ENCODE measurements at regions not wholly inside any gene's neighbourhood (a gene's known extent, or its start where the extent isn't known, plus 50 kb on each side); places are given as distances from the start of the nearest gene placed in this dataset.

DNA sequence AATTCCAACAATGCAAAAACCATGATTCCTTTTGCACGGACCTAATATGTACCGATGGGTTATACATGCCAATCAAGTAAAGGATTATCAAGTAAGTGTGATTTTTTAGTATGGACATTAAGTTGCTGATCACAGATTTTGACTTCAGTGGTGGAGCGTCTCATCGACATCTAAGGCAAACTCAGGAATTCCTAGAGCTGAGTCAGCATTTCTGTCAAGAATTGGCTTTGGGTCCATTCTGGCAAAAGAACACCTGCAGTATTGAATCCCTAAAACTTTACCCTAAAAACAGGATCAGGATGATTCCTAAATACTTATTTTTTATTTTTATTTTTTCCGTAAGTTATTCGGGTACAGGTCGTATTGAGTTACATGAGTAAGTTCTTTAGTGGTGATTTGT is 83.6 kb downstream of the HPGD start:
- no peak for FAIRE-seq
- no peak for TF ChIP-seq POLR2A (IDR thresholded peaks at IDR 0.05; ENCODE audit: low read depth, low read length)
- no peak for TF ChIP-seq PAX5 (IDR thresholded peaks at IDR 0.05; ENCODE audit: insufficient read depth, low read length, severe bottlenecking)
- TF ChIP-seq SPI1 (IDR thresholded peaks at IDR 0.05; ENCODE audit: low read depth, low read length) = no peak
- TF ChIP-seq TAF1 (IDR thresholded peaks at IDR 0.05; ENCODE audit: low read depth, low read length) = no peak
- no peak for DNase-seq (ENCODE audit: insufficient read length, low spot score)

DNA sequence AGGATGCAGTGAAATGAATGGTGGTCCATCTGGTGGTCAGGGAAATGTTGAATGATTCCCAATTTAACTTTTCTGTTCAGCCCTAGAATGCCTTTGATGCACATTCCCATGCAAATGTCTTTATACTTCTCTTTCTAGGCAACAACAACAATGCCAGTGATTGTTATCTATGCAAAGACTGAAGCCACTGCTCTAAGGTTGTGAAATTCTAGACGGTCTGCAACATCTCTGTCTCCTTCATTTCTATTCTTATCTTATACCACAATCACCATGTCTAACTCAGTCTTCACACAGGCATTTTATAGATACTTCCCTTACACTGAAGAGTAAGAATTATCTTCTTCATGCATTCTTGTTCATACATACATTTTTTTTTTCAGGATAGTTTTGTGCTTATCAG is 84.5 kb downstream of the HPGD start:
- no peak for DNase-seq (ENCODE audit: insufficient read length, low spot score)
- FAIRE-seq = no peak
- no peak for TF ChIP-seq TAF1 (IDR thresholded peaks at IDR 0.05; ENCODE audit: low read depth, low read length)
- TF ChIP-seq POU2F2 (IDR thresholded peaks at IDR 0.05; ENCODE audit: low read depth, low read length) = no peak

DNA sequence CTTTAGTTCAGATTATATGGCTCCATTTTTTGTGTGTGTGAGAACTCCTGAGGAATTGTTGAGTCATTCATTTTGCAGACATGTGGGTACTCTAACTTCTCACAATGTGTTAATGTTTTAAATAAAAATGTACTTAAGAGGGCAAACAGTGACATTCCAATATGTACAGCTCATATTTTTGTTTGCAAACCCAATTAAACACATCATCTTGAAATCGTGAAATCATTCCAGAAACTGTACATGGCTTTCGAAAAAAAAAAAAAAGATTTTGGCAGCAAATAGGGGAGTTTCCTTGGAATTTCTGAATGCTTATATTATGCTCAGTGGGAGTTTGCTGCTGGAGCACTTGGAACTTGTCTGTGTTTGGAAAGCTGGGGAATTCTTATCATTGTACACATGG is 85.0 kb downstream of the HPGD start:
- DNase-seq (ENCODE audit: insufficient read length, low spot score) = no peak
- FAIRE-seq = no peak
- TF ChIP-seq POLR2A (IDR thresholded peaks at IDR 0.05; ENCODE audit: low read depth, low read length) (no peak), SPI1 (IDR thresholded peaks at IDR 0.05; ENCODE audit: low read depth, low read length) (no peak), POLR2AphosphoS5 (IDR thresholded peaks at IDR 0.05; ENCODE audit: low read depth, low read length) (no peak), PAX5 (IDR thresholded peaks at IDR 0.05; ENCODE audit: insufficient read depth, low read length, severe bottlenecking) (no peak), POU2F2 (IDR thresholded peaks at IDR 0.05; ENCODE audit: low read depth, low read length) (no peak), TAF1 (IDR thresholded peaks at IDR 0.05; ENCODE audit: low read depth, low read length) (no peak)

DNA sequence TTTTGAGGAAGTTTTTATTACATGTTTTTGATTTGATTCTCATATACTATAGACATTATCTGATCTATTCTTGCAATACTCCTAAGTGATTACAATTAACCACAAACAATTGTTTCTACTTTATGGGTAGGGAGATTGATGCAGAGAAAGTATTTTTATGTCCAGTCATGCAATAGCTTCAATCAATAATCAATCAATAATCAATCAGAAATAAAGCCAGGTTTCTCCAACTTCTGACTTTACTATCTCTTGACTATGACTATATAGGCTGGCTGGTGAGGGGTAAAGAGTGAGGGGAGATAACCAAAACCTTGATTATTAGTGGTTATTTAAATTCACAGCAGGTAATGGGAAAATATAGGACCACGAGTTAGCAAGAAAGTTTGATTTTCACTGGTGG is 85.9 kb downstream of the HPGD start:
- no peak for FAIRE-seq
- TF ChIP-seq SPI1 (IDR thresholded peaks at IDR 0.05; ENCODE audit: low read depth, low read length) (no peak), POU2F2 (IDR thresholded peaks at IDR 0.05; ENCODE audit: low read depth, low read length) (no peak), POLR2A (IDR thresholded peaks at IDR 0.05; ENCODE audit: low read depth, low read length) (no peak), POLR2AphosphoS5 (IDR thresholded peaks at IDR 0.05; ENCODE audit: low read depth, low read length) (no peak), TAF1 (IDR thresholded peaks at IDR 0.05; ENCODE audit: low read depth, low read length) (no peak), PAX5 (IDR thresholded peaks at IDR 0.05; ENCODE audit: insufficient read depth, low read length, severe bottlenecking) (no peak)

DNA sequence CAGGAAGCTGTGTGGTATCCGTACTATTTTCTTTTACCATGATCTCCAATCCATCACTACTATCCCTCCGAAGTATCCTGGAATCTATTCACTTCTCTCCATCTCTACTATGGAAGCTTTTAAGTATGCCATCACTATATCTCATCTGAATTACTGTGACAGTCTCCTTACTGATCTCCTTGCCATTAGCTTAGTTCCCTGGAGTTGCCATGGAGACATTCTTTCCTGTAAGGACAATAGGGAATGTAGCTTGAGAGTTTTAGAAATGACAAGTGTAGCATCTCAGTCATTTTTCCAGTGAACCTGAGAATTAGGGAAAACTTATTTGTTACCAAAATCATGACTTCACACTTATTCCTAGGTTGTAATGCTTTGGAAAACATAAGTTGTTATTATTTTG is 86.3 kb downstream of the HPGD start:
- no peak for FAIRE-seq
- DNase-seq (ENCODE audit: insufficient read length, low spot score) = no peak
- TF ChIP-seq SPI1 (IDR thresholded peaks at IDR 0.05; ENCODE audit: low read depth, low read length) (no peak), TAF1 (IDR thresholded peaks at IDR 0.05; ENCODE audit: low read depth, low read length) (no peak), POLR2AphosphoS5 (IDR thresholded peaks at IDR 0.05; ENCODE audit: low read depth, low read length) (no peak)

More for the DNA sequence above, 85.9 kb downstream of the HPGD start:
- DNase-seq (ENCODE audit: insufficient read length, low spot score) = no peak

DNA sequence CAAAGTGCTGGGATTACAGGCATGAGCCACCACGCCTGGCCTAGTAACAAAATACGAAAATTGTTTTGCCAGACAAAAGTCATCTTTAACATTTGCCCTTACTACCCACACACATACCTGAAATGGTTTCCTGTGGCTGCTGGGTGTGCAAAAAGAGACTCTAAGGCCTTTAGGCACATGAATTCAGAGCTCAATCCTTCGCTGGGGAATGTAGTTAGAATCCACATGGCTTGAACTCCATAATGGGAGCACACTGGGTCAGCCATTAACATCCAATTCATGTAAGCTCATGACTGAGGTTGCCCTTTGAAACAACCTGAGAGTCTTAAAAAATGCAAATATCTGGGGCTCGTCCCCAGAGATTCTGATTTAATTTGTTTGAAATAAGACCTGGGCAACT is 87.8 kb downstream of the HPGD start:
- FAIRE-seq (no peak), DNase-seq (ENCODE audit: insufficient read length, low spot score) (no peak)
- no peak for TF ChIP-seq SPI1 (IDR thresholded peaks at IDR 0.05; ENCODE audit: low read depth, low read length)
- no peak for TF ChIP-seq POLR2A (IDR thresholded peaks at IDR 0.05; ENCODE audit: low read depth, low read length)
- no peak for TF ChIP-seq PAX5 (IDR thresholded peaks at IDR 0.05; ENCODE audit: insufficient read depth, low read length, severe bottlenecking)
- TF ChIP-seq TAF1 (IDR thresholded peaks at IDR 0.05; ENCODE audit: low read depth, low read length) = no peak
- TF ChIP-seq POLR2AphosphoS5 (IDR thresholded peaks at IDR 0.05; ENCODE audit: low read depth, low read length) = no peak
- TF ChIP-seq POU2F2 (IDR thresholded peaks at IDR 0.05; ENCODE audit: low read depth, low read length) = no peak

DNA sequence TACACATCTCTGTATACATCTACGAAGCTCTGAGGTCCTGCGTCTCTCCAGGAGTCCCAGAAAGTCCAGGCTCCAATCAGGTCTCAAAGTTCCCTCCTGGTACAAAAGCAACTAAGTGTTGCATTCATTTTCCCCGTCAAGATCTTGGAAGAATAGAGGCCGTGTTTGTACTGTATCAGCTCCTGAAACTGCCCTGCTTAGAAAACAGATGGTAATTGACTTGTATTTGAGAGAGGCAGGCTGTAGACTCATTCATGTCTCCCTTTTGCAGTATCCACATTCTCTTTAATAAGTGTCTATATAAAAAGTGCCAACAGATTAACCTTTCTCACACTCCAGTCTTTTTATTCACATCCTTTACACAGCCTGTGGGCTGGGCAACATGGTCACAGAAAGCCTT is 91.7 kb downstream of the HPGD start:
- no peak for FAIRE-seq
- TF ChIP-seq TAF1 (IDR thresholded peaks at IDR 0.05; ENCODE audit: low read depth, low read length) (no peak), POU2F2 (IDR thresholded peaks at IDR 0.05; ENCODE audit: low read depth, low read length) (no peak), PAX5 (IDR thresholded peaks at IDR 0.05; ENCODE audit: insufficient read depth, low read length, severe bottlenecking) (no peak), POLR2A (IDR thresholded peaks at IDR 0.05; ENCODE audit: low read depth, low read length) (no peak), POLR2AphosphoS5 (IDR thresholded peaks at IDR 0.05; ENCODE audit: low read depth, low read length) (no peak), SPI1 (IDR thresholded peaks at IDR 0.05; ENCODE audit: low read depth, low read length) (no peak)
- DNase-seq (ENCODE audit: insufficient read length, low spot score) = no peak

DNA sequence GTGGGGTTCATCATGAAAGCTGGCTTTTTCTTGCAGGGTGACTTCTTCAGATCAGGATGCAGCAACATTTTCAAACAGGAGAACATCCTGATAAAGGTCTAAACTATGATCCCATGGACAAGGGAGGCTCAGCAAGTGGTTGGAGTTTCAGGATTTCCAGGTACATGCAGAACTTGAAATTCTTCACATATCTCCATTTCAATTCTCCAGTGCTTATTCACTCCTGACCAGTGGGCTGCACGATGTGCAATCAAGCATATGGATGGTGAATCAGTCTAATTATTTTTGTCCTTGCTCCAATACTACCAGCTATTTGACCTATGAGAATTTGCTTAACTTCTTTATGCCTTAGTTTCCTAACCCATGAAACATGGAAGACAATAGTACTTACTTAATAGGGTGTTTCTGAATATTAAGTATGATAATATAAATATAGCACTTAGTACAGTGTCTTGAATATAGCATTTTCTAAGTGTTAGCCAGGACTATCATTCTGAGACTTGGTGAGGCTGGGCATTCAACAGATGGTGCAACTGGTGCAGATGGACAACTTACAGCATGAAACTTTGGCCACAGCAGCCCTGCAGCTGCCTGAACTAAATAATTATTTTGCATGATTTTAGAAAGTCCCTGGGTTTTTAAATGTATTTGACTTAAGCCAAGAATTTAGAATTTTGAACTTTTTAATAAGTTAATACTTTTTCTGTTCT is 92.4 kb downstream of the HPGD start:
- DNase-seq (ENCODE audit: insufficient read length, low spot score) = no peak
- FAIRE-seq = no peak
- TF ChIP-seq TAF1 (IDR thresholded peaks at IDR 0.05; ENCODE audit: low read depth, low read length) = no peak

DNA sequence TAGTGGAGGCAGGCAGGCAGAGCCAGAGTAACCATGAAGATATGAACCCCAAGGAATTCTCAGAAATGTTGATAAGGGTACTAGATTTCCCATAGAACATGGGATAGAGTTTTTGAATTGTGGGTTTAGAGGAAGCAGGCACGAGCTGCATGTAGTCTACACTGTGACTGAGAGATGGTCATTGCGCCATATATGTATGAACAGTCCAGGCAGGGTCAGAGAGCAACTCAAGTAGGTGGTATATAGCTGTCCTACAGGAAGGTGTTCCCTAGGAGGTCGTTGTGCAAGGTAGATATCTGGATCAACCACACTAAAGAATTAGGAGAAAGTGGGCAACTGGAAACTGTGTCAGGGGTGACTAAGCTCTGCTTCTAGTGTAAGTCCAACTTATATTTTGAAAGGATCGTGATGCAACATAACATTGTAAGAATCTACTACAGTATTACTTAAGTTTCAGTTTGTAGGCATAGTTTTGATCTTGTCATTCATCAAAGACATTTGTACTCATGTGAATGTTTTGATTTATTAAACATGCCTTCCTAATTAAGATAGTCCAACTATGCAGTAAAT is 94.6 kb downstream of the HPGD start:
- no peak for DNase-seq (ENCODE audit: insufficient read length, low spot score)
- no peak for FAIRE-seq
- no peak for TF ChIP-seq SPI1 (IDR thresholded peaks at IDR 0.05; ENCODE audit: low read depth, low read length)
- TF ChIP-seq TAF1 (IDR thresholded peaks at IDR 0.05; ENCODE audit: low read depth, low read length) = no peak
- no peak for TF ChIP-seq PAX5 (IDR thresholded peaks at IDR 0.05; ENCODE audit: insufficient read depth, low read length, severe bottlenecking)
- TF ChIP-seq POLR2A (IDR thresholded peaks at IDR 0.05; ENCODE audit: low read depth, low read length) = no peak
- no peak for TF ChIP-seq POU2F2 (IDR thresholded peaks at IDR 0.05; ENCODE audit: low read depth, low read length)
- no peak for TF ChIP-seq POLR2AphosphoS5 (IDR thresholded peaks at IDR 0.05; ENCODE audit: low read depth, low read length)

DNA sequence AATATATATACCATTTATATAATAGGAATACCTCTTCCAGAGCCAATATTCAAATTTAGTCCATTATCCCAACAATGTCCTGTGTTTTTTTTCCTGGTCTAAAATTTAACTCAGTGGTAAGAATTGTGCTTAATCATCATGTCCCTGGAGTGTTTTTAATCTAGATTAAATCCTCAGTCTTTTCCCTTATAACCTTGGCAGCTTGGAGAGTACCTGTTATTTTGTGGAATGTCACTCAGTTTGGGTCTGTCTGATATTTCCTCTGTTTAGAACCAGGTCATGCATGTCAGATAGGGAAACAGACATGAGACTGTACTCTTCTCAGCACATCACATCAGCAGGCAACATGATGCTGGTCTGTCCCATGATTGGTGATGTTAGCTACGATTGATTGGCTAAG is 96.6 kb downstream of the HPGD start:
- FAIRE-seq (no peak), DNase-seq (ENCODE audit: insufficient read length, low spot score) (no peak)
- TF ChIP-seq POLR2A (IDR thresholded peaks at IDR 0.05; ENCODE audit: low read depth, low read length) (no peak), TAF1 (IDR thresholded peaks at IDR 0.05; ENCODE audit: low read depth, low read length) (no peak), SPI1 (IDR thresholded peaks at IDR 0.05; ENCODE audit: low read depth, low read length) (no peak), POU2F2 (IDR thresholded peaks at IDR 0.05; ENCODE audit: low read depth, low read length) (no peak), PAX5 (IDR thresholded peaks at IDR 0.05; ENCODE audit: insufficient read depth, low read length, severe bottlenecking) (no peak), POLR2AphosphoS5 (IDR thresholded peaks at IDR 0.05; ENCODE audit: low read depth, low read length) (no peak)

Measured in GM12891 (cell line).